ENCODE measurements at regions not wholly inside any gene's neighbourhood (a gene's known extent, or its start where the extent isn't known, plus 50 kb on each side); places are given as distances from the start of the nearest gene placed in this dataset.

DNA sequence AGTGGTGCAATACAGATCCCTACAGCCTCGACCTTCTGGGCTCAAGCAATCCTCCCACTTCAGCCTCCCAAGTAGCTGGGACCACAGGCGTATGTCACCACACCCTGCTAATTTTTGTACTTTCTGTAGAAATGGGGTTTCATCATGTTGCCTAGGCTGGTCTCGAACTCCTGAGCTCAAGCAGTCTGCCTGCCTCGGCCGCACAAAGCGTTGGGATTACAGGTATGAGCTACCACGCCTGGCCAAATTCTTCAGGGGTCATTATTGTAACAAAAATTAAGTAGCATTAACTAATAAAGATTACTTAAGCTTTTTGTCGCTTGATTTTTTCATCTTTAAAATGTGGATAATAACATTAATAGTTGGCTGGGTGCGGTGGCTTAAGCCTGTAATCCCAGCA is 195.3 kb upstream of the IER5L start:
- H3K4ac ChIP-seq (ENCODE audit: low read depth, low read length) = no peak overlapping the region
- no peak overlapping the region for H2AK9ac ChIP-seq (replicated peaks; ENCODE audit: low read depth, low read length, poor library complexity)
- ATAC-seq (ENCODE audit: low read depth) = no peak
- H3K27ac ChIP-seq (ENCODE audit: insufficient read depth, low read length) = no peak overlapping the region
- BruUV-seq (replicated peaks) = no TSS peak
- H4K5ac ChIP-seq (ENCODE audit: low read depth, low read length) = no peak overlapping the region
- H3K14ac ChIP-seq (replicated peaks; ENCODE audit: low read depth, low read length) = no peak overlapping the region
- no peak overlapping the region for H3K23ac ChIP-seq (ENCODE audit: low read depth, low read length)
- ChIA-PET CTCF (no interaction called here), POLR2A (ENCODE audit: unreplicated experiment) (no interaction called here)
- no peak for DNase-seq
- H3K18ac ChIP-seq (ENCODE audit: low read depth, low read length) = no peak overlapping the region
- no CpG with 5 or more reads among the region's 9 CpGs for WGBS, 2 experiments (ENCODE audit: extremely low coverage in 2 of 2, insufficient read length in 1 of 2)
- in situ Hi-C loops (cut with MboI; ENCODE audit: low sequenced_read_pairs) (no loop called here), intact Hi-C loops (cut with micrococcal nuclease) (no loop called here), dilution Hi-C loops (cut with HindIII; ENCODE audit: low sequenced_read_pairs, unreplicated experiment) (no loop called here)
- H2BK15ac ChIP-seq (ENCODE audit: low read depth, low read length) = no peak overlapping the region
- H3K9ac ChIP-seq (ENCODE audit: low read depth, low read length) = no peak overlapping the region
- no peak overlapping the region for H3K4me2 ChIP-seq (ENCODE audit: low read depth, low read length)
- peaks cover 16% of the 10 kb centered on the region for H3K27me3 ChIP-seq (ENCODE audit: control insufficient read depth, insufficient read depth, low read length)
- no peaks in the 10 kb centered on the region for H3K9me1 ChIP-seq (ENCODE audit: insufficient read depth, low read length)
- H4K91ac ChIP-seq (ENCODE audit: insufficient read depth, low read depth, low read length) = no peak overlapping the region
- no peaks in the 10 kb centered on the region for H3K4me1 ChIP-seq (ENCODE audit: control insufficient read depth, insufficient read depth, low read length)
- H2BK20ac ChIP-seq (ENCODE audit: low read depth, low read length) = no peak overlapping the region
- H4K8ac ChIP-seq (ENCODE audit: low read depth in 2 of 2, low read length in 2 of 2) = no peak overlapping the region
- H2AK5ac ChIP-seq (ENCODE audit: low read depth, low read length) = no peak overlapping the region
- no peaks in the 10 kb centered on the region for H4K20me1 ChIP-seq (ENCODE audit: insufficient read depth, low read length)
- TF ChIP-seq RAD21 (IDR thresholded peaks at IDR 0.05; ENCODE audit: low read length) (no peak), CTCF (conservative IDR thresholded peaks at IDR 0.05; ENCODE audit: low read depth, low read length) (no peak), CHD1 (IDR thresholded peaks at IDR 0.05; ENCODE audit: low read depth, low read length) (no peak), BHLHE40 (IDR thresholded peaks at IDR 0.05; ENCODE audit: low read depth, low read length) (no peak), RFX5 (IDR thresholded peaks at IDR 0.05; ENCODE audit: low read depth, low read length) (no peak), MXI1 (IDR thresholded peaks at IDR 0.05; ENCODE audit: borderline replicate concordance, low read depth, low read length) (no peak), POLR2A (IDR thresholded peaks at IDR 0.05; ENCODE audit: low read depth, low read length) (no peak), CEBPB (IDR thresholded peaks at IDR 0.05; ENCODE audit: low read depth, low read length) (no peak), NFE2L2 (IDR thresholded peaks at IDR 0.05; ENCODE audit: low read depth, low read length) (no peak), SMC3 (IDR thresholded peaks at IDR 0.05; ENCODE audit: low read depth, low read length) (no peak), MAFK (IDR thresholded peaks at IDR 0.05; ENCODE audit: low read depth, low read length) (no peak), FOS (IDR thresholded peaks at IDR 0.05; ENCODE audit: low read depth, low read length) (no peak), RCOR1 (IDR thresholded peaks at IDR 0.05; ENCODE audit: insufficient replicate concordance, low read length) (no peak), MAZ (IDR thresholded peaks at IDR 0.05; ENCODE audit: borderline replicate concordance, low read depth, low read length) (no peak)
- TF ChIP-seq, protein P1, sequence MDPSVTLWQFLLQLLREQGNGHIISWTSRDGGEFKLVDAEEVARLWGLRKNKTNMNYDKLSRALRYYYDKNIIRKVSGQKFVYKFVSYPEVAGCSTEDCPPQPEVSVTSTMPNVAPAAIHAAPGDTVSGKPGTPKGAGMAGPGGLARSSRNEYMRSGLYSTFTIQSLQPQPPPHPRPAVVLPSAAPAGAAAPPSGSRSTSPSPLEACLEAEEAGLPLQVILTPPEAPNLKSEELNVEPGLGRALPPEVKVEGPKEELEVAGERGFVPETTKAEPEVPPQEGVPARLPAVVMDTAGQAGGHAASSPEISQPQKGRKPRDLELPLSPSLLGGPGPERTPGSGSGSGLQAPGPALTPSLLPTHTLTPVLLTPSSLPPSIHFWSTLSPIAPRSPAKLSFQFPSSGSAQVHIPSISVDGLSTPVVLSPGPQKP (IDR thresholded peaks at IDR 0.05; ENCODE audit: borderline replicate concordance, low read depth, low read length) = no peak
- TF ChIP-seq, protein P2, sequence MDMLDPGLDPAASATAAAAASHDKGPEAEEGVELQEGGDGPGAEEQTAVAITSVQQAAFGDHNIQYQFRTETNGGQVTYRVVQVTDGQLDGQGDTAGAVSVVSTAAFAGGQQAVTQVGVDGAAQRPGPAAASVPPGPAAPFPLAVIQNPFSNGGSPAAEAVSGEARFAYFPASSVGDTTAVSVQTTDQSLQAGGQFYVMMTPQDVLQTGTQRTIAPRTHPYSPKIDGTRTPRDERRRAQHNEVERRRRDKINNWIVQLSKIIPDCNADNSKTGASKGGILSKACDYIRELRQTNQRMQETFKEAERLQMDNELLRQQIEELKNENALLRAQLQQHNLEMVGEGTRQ (IDR thresholded peaks at IDR 0.05; ENCODE audit: low read depth, low read length) = no peak
- H3K36me3 ChIP-seq (ENCODE audit: control insufficient read depth, insufficient read depth, low read length) = no peaks in the 10 kb centered on the region
- no peak overlapping the region for H3K56ac ChIP-seq (ENCODE audit: extremely low read depth, insufficient read depth, low read length)
- no peak overlapping the region for H3K4me3 ChIP-seq (ENCODE audit: insufficient read depth, low read depth, low read length)
- no peak overlapping the region for H2BK5ac ChIP-seq (ENCODE audit: low read depth, low read length, poor library complexity, severe bottlenecking)
- no peak overlapping the region for H2BK120ac ChIP-seq (ENCODE audit: low read depth, low read length)
- H3K9me3 ChIP-seq (ENCODE audit: control insufficient read depth, insufficient read depth, low read length) = peaks cover 10% of the 10 kb centered on the region
- H3K79me1 ChIP-seq (ENCODE audit: low read depth in 1 of 2, low read length in 2 of 2) = no peaks in the 10 kb centered on the region
- no peak overlapping the region for H2AFZ ChIP-seq (replicated peaks; ENCODE audit: low read length, poor library complexity)
